NB4 (cell line): ENCODE measurements at regions not wholly inside any gene's neighbourhood (a gene's known extent, or its start where the extent isn't known, plus 50 kb on each side); places are given as distances from the start of the nearest gene placed in this dataset.

Experiments
- CTCF ChIP-seq: IDR thresholded peaks from one replicate; pipeline ENCODE4 v1.5.1; 2012; ENCODE audit warnings: low read depth, low read length
- POLR2A ChIP-seq: IDR thresholded peaks from 2 replicates; pipeline ENCODE4 v1.6.1; 2011; ENCODE audit warnings: mild to moderate bottlenecking; ENCODE audit not compliant: insufficient read length; ENCODE audit errors: extremely low read depth

GRCh38 chr4:38572793-38573192, 91.2 kb upstream of the KLF3 start:
- TF ChIP-seq CTCF (no peak), POLR2A (no peak)
